Activated naive CD4-positive, alpha-beta T cell treated with anti-CD3 and anti-CD28 coated beads, Interleukin-2, amount 10 ng/mL, durations not matched to agents 7 days and 5 days (primary cell): ENCODE measurements at regions not wholly inside any gene's neighbourhood (a gene's known extent, or its start where the extent isn't known, plus 50 kb on each side); places are given as distances from the start of the nearest gene placed in this dataset.

Experiments used
- CTCF ChIA-PET: fragments of 350-600 bp; sonication (Branson Sonifier 250); formaldehyde crosslinking; loops from one replicate; lab custom pipeline; 2021; ENCODE audit warnings: antibody characterized with exemption; lab: Charles Lee
- DNase-seq: peaks from one replicate; pipeline ENCODE4 v3.0.0-alpha.2; 2020
- H3K27ac Mint-ChIP-seq: one replicate; pipeline ENCODE4 v1.8.0; 2021; ENCODE audit warnings: mild to moderate bottlenecking, moderate library complexity, mixed read lengths
- H3K27me3 Mint-ChIP-seq: one replicate; pipeline ENCODE4 v1.8.0; 2021; ENCODE audit warnings: mild to moderate bottlenecking, mixed read lengths
- H3K36me3 Mint-ChIP-seq: one replicate; pipeline ENCODE4 v1.8.0; 2021; ENCODE audit warnings: mixed read lengths
- H3K4me1 Mint-ChIP-seq: one replicate; pipeline ENCODE4 v1.8.0; 2021; ENCODE audit warnings: mixed read lengths
- H3K4me3 Mint-ChIP-seq: one replicate; pipeline ENCODE4 v1.8.0; 2021; ENCODE audit warnings: mild to moderate bottlenecking, moderate library complexity, mixed read lengths
- H3K9me3 Mint-ChIP-seq: one replicate; pipeline ENCODE4 v1.8.0; 2021; ENCODE audit warnings: mixed read lengths

GRCh38 chr14:94717808-94718207 lies 52.1 kb downstream of the GSC start:
- Mint-ChIP-seq H3K4me3 (no peak overlapping the region), H3K27ac (no peak overlapping the region), H3K9me3 (no peaks in the 10 kb centered on the region), H3K36me3 (no peaks in the 10 kb centered on the region), H3K4me1 (no peaks in the 10 kb centered on the region), H3K27me3 (peaks cover 4% of the 10 kb centered on the region)
- CTCF ChIA-PET: no interaction called here
- DNase-seq: no peak

GRCh38 chr14:94716976-94717375 lies 52.9 kb downstream of the GSC start:
- H3K27ac Mint-ChIP-seq: no peak overlapping the region
- no peaks in the 10 kb centered on the region for H3K9me3 Mint-ChIP-seq
- no peak for DNase-seq
- no peaks in the 10 kb centered on the region for H3K4me1 Mint-ChIP-seq
- peaks cover 4% of the 10 kb centered on the region for H3K27me3 Mint-ChIP-seq
- H3K36me3 Mint-ChIP-seq: no peaks in the 10 kb centered on the region
- CTCF ChIA-PET: no interaction called here
- no peak overlapping the region for H3K4me3 Mint-ChIP-seq

- no peak overlapping the region for H3K4me3 Mint-ChIP-seq
- H3K9me3 Mint-ChIP-seq: no peaks in the 10 kb centered on the region
- CTCF ChIA-PET: no interaction called here
- no peaks in the 10 kb centered on the region for H3K4me1 Mint-ChIP-seq
- H3K27me3 Mint-ChIP-seq: peaks cover 3% of the 10 kb centered on the region
- H3K36me3 Mint-ChIP-seq: no peaks in the 10 kb centered on the region
- no peak for DNase-seq
- no peak overlapping the region for H3K27ac Mint-ChIP-seq
Observed at GRCh38 chr14:94713115-94713514, 56.8 kb downstream of the GSC start.

GRCh38 chr14:94710731-94711130 lies 59.2 kb downstream of the GSC start:
- Mint-ChIP-seq H3K4me3 (no peak overlapping the region), H3K27me3 (peaks cover 13% of the 10 kb centered on the region), H3K9me3 (no peaks in the 10 kb centered on the region), H3K4me1 (no peaks in the 10 kb centered on the region), H3K36me3 (no peaks in the 10 kb centered on the region), H3K27ac (no peak overlapping the region)
- DNase-seq: no peak
- CTCF ChIA-PET: no interaction called here

- no peak for DNase-seq
- CTCF ChIA-PET: no interaction called here
- Mint-ChIP-seq H3K4me1 (no peaks in the 10 kb centered on the region), H3K27me3 (peaks cover 13% of the 10 kb centered on the region), H3K27ac (no peak overlapping the region), H3K4me3 (no peak overlapping the region), H3K36me3 (no peaks in the 10 kb centered on the region), H3K9me3 (no peaks in the 10 kb centered on the region)
Observed at GRCh38 chr14:94707494-94707893, 62.4 kb downstream of the GSC start.

GRCh38 chr14:94706133-94706532 lies 63.8 kb downstream of the GSC start:
- Mint-ChIP-seq H3K4me1 (no peaks in the 10 kb centered on the region), H3K27ac (no peak overlapping the region), H3K9me3 (no peaks in the 10 kb centered on the region), H3K27me3 (peaks cover 13% of the 10 kb centered on the region), H3K36me3 (no peaks in the 10 kb centered on the region), H3K4me3 (no peak overlapping the region)
- DNase-seq: no peak
- CTCF ChIA-PET: no interaction called here

- CTCF ChIA-PET: no interaction called here
- Mint-ChIP-seq H3K4me3 (no peak overlapping the region), H3K36me3 (no peaks in the 10 kb centered on the region), H3K4me1 (no peaks in the 10 kb centered on the region), H3K27ac (no peak overlapping the region), H3K27me3 (peaks cover 7% of the 10 kb centered on the region), H3K9me3 (no peaks in the 10 kb centered on the region)
- no peak for DNase-seq
Observed at GRCh38 chr14:94702629-94703028, 67.3 kb downstream of the GSC start.

GRCh38 chr14:94701861-94702370 lies 68.0 kb downstream of the GSC start:
- Mint-ChIP-seq H3K27ac (no peak overlapping the region), H3K4me1 (no peaks in the 10 kb centered on the region), H3K27me3 (peaks cover 5% of the 10 kb centered on the region), H3K36me3 (no peaks in the 10 kb centered on the region), H3K9me3 (no peaks in the 10 kb centered on the region), H3K4me3 (no peak overlapping the region)
- CTCF ChIA-PET: no interaction called here
- no peak for DNase-seq

GRCh38 chr14:94700336-94700735 lies 69.6 kb downstream of the GSC start:
- CTCF ChIA-PET: no interaction called here
- no peaks in the 10 kb centered on the region for H3K27me3 Mint-ChIP-seq
- H3K4me1 Mint-ChIP-seq: no peaks in the 10 kb centered on the region

GRCh38 chr14:94699831-94700230 lies 70.1 kb downstream of the GSC start:
- CTCF ChIA-PET: no interaction called here
- H3K9me3 Mint-ChIP-seq: no peaks in the 10 kb centered on the region
- no peak overlapping the region for H3K27ac Mint-ChIP-seq

More at GRCh38 chr14:94700336-94700735, 69.6 kb downstream of the GSC start:
- Mint-ChIP-seq H3K9me3 (no peaks in the 10 kb centered on the region), H3K27ac (no peak overlapping the region), H3K4me3 (no peak overlapping the region), H3K36me3 (no peaks in the 10 kb centered on the region)
- DNase-seq: no peak

GRCh38 chr14:94697773-94698556 lies 71.9 kb downstream of the GSC start:
- DNase-seq: no peak
- Mint-ChIP-seq H3K27me3 (no peaks in the 10 kb centered on the region), H3K27ac (no peak overlapping the region), H3K36me3 (no peaks in the 10 kb centered on the region), H3K9me3 (no peaks in the 10 kb centered on the region), H3K4me3 (no peak overlapping the region), H3K4me1 (no peaks in the 10 kb centered on the region)
- CTCF ChIA-PET: no interaction called here

More at GRCh38 chr14:94699831-94700230, 70.1 kb downstream of the GSC start:
- H3K4me1 Mint-ChIP-seq: no peaks in the 10 kb centered on the region
- no peak for DNase-seq
- H3K4me3 Mint-ChIP-seq: no peak overlapping the region
- no peaks in the 10 kb centered on the region for H3K27me3 Mint-ChIP-seq
- H3K36me3 Mint-ChIP-seq: no peaks in the 10 kb centered on the region

GRCh38 chr14:94696518-94696917 lies 73.4 kb downstream of the GSC start:
- Mint-ChIP-seq H3K9me3 (no peaks in the 10 kb centered on the region), H3K4me1 (no peaks in the 10 kb centered on the region), H3K27me3 (peaks cover 1% of the 10 kb centered on the region), H3K36me3 (no peaks in the 10 kb centered on the region), H3K27ac (no peak overlapping the region), H3K4me3 (no peak overlapping the region)
- no peak for DNase-seq
- CTCF ChIA-PET: no interaction called here

GRCh38 chr14:94695231-94695630 lies 74.7 kb downstream of the GSC start:
- Mint-ChIP-seq H3K9me3 (no peaks in the 10 kb centered on the region), H3K4me1 (no peaks in the 10 kb centered on the region), H3K27me3 (peaks cover 14% of the 10 kb centered on the region), H3K4me3 (no peak overlapping the region), H3K27ac (no peak overlapping the region), H3K36me3 (no peaks in the 10 kb centered on the region)
- CTCF ChIA-PET: no interaction called here
- no peak for DNase-seq

GRCh38 chr14:94691660-94692034 lies 78.3 kb downstream of the GSC start:
- H3K27me3 Mint-ChIP-seq: peaks cover 21% of the 10 kb centered on the region
- DNase-seq: no peak
- H3K4me3 Mint-ChIP-seq: no peak overlapping the region
- H3K36me3 Mint-ChIP-seq: no peaks in the 10 kb centered on the region
- no peaks in the 10 kb centered on the region for H3K4me1 Mint-ChIP-seq
- H3K9me3 Mint-ChIP-seq: no peaks in the 10 kb centered on the region
- CTCF ChIA-PET: interaction anchor here (0.9 kb wide), 1 partner anchor 9 kb away, joined by 3 read pairs; no protein-coding TSS in a partner anchor
- no peak overlapping the region for H3K27ac Mint-ChIP-seq
